ENCODE measurements at regions not wholly inside any gene's neighbourhood (a gene's known extent, or its start where the extent isn't known, plus 50 kb on each side); places are given as distances from the start of the nearest gene placed in this dataset.

DNA sequence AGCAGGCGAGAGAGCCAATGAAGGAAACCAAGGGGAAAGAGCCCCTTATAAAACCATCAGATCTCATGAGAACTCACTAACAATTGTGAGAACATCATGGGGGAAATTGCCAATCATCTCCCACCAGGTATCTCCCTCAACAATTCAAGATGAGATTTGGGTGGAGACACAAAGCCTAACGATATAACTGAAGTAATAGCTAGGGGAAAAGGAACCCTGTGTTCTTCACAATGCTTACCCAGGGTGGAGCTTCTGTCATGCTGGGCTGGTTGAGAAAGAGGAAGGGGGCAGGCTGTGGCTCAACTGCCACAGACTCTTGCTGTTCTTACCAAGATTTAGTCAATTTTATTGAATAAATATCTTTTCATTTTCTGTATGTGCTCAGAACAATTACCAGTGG is 392.1 kb upstream of the HS6ST1 start:
- no peak for DNase-seq

- DNase-seq: no peak
Observed at GRCh38 chr2:128714285-128714684, 395.6 kb upstream of the HS6ST1 start.

DNA sequence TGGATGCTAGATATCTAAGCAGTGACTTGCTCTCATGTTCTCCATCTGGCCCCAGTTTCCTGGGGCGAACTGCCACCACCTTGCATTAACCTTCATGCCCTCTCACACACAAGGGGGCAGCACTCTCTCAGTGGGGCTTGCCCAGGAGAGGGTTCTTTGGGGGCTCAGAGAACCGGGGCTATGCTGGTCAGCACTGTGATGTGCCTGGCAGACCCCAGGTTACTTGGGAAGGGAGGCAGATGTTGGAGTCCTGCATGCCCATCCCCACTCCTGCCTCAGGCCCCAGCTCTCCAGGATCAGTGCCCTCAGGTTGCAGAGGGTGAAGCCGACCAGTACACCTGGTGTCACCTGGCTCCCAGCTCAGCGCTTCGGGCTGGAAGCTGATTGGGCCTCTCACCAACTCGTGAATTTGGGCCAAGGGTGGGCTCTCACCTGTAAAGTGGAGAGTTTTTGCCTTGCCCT is 396.2 kb upstream of the HS6ST1 start:
- no peak for DNase-seq

DNA sequence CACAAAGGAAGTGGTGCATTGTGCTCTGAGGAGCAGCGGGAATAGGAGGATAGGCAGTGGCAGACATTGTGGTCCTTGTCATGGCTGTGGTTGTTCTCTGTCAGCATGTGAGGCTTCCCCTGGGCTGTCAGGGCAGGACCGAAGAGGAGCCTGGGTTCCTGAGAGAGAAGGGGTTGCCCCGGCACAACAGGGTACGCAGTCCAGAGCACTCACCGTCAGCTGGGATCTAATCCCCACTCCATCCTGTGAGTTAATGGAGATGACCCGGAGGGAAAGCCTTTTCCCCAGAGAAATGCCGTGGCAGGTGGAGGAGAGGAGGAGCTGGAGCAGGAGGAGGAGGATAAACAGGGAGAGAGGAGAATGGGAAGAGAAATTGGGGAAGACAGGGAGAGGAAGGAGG is 396.7 kb upstream of the HS6ST1 start:
- no peak for DNase-seq

GRCh38 chr2:128716299-128716721 is 397.6 kb upstream of the HS6ST1 start:
- DNase-seq: no peak

- no peak for DNase-seq
Observed at GRCh38 chr2:128717758-128718710, 399.4 kb upstream of the HS6ST1 start.

GRCh38 chr2:128720080-128721022 is 401.7 kb upstream of the HS6ST1 start:
- DNase-seq: no peak

DNA sequence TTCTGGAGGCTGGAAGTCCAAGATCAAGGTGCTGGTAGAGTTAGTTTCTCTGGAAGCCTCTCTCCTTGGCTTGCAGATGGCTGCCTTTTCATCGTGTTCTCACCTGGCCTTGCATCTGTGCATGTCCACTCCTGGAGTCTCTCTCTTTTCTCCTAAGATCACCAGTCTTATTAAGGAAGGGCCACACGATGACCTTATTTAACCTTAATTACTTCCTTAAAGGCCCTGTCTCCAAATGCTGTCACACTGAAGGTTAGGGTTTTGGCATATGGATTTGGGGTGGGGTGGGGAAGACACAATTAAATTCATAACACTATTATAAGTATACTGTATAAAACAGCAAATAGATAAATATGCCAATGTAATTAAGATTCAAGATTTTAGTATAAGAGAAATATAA is 402.4 kb upstream of the HS6ST1 start:
- DNase-seq: no peak

DNA sequence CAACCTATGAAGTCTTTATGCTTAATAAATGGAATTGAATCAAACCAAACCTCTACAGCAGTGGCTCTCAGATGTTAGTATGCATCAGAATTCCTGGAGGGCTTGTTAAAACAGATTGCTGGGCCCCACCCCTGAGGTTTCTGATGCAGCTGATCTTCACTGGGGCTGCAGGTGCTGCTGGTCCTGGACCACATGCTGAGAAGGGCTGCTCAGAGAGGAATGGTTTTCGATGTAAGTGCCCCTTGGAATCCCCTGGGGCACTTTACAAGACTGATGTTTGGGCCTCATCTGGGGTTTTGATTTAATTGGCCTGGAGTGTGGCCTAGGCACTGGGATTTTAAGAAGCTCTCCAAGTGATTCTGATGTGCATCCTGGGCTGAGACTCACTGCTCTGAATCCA is 403.8 kb upstream of the HS6ST1 start:
- no peak for DNase-seq

- no peak for DNase-seq
Observed at GRCh38 chr2:128724547-128724946, 405.9 kb upstream of the HS6ST1 start.

DNA sequence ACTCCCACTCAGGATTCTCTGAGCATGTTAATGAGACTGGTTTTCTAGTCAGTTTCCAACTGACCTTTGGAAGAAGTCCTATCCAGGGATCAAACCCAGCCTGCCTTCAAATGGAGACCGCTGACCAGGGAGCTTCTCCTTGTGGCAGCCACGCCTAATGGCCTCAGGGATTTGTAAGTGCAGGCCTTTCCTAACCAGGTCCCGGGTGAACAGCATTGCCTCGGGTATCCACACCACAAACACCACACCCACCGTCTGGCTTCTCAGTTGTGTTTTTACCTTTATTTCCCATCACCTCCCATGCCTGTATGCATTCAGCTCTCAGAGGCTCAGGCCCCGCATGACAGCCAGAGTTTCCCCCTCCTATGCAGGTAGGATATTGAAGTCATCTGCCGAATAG is 406.3 kb upstream of the HS6ST1 start:
- DNase-seq: no peak

DNA sequence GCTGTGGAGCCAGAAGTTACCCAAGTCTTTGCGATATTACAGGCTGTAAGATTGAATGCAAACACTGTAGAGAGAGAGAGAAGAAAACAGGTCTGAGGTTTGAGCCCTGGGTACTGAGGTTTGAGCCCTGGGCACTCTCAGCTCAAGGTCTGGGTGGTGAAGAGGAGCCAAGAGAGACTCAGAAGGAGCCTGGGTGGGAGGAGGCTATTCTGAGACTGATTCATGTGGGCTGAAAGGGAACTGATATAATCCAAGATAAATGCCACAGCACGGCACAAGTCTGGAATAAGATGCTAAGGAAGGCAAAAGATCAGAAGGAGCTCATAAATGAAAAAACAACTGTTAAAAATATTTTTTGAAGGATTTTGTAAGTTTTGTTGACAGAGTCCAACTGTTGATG is 407.6 kb upstream of the HS6ST1 start:
- no peak for DNase-seq

DNA sequence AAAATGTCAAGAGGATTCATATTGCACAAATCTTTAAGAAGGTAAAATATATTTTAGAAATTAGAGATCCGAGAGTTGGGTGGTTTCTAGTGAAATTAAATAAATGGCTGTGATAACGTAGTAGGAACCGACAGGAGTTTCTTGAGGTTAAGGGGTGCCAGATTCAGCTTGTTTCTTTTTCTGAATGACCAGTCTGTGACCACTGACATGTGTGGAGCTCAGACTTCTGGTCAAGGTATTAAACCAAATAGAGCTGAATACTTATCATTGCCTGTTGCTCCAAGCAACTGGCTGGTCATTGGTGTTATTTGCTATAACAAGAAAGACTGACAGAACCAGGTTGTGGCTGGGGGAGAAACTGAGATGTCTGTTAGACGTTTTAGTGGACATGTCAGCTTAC is 408.2 kb upstream of the HS6ST1 start:
- DNase-seq: no peak

- DNase-seq: no peak
Observed at GRCh38 chr2:128727404-128727803, 408.7 kb upstream of the HS6ST1 start.

- no peak for DNase-seq
Observed at GRCh38 chr2:128727914-128728313, 409.2 kb upstream of the HS6ST1 start.

DNA sequence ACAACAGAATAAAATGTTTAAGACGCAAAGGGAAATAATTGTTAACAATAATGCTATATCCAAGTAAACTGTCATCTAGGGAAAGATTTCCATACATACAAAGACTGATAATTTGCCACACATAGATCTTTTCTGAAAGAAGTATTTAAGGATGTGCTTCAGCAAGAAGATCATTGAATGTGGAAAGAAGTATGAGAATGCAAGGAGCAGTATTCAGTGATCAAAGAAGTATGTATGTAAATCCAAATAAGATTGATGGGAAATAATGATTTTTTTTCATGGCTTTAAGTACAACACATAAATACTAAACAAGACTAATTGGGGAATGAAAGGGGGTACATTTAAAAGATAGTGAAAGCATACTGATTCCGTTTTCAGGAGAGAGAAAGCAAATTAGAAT is 410.4 kb upstream of the HS6ST1 start:
- no peak for DNase-seq

- no peak for DNase-seq
Observed at GRCh38 chr2:128731994-128732650, 413.5 kb upstream of the HS6ST1 start.

DNA sequence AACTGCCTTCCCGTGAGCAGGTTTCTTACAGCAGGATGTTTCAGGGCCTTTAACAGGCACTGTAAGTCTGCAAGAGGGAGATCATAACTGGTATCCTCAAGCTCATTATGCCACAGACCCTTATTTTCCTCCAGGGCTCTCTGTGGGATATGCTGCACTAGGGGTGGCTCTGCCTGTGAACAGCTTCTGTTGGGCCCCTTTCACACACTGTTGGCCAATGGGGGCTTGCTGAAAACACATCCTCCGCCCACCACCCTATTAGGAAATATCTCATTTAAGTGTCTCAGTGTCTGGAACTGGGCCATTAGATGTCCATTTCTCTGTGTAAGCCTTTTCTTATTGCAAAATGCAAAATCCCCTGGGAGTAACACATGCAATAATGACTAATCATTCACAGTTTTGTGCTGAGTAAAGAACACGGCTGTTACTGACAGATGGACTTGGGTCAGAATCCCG is 414.3 kb upstream of the HS6ST1 start:
- no peak for DNase-seq

DNA sequence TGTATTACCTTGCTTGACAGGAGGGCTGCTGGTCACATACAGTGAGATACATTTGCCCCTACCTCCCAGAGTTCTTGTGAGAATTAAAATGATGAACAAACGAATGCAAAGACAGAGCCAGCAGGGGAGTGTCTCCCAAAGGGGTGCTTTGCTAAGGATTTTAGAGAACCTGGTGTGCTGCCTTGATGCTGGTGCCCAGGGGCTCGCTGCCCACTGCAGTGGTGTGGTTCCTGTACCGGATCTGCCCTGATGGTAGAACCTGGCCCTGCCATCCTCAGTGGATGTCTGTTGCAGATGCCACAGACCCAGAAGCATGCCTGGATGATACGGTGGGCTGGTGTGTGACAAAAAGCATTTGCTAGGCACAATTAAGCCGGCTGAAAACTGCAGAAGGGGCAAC is 414.8 kb upstream of the HS6ST1 start:
- no peak for DNase-seq

DNA sequence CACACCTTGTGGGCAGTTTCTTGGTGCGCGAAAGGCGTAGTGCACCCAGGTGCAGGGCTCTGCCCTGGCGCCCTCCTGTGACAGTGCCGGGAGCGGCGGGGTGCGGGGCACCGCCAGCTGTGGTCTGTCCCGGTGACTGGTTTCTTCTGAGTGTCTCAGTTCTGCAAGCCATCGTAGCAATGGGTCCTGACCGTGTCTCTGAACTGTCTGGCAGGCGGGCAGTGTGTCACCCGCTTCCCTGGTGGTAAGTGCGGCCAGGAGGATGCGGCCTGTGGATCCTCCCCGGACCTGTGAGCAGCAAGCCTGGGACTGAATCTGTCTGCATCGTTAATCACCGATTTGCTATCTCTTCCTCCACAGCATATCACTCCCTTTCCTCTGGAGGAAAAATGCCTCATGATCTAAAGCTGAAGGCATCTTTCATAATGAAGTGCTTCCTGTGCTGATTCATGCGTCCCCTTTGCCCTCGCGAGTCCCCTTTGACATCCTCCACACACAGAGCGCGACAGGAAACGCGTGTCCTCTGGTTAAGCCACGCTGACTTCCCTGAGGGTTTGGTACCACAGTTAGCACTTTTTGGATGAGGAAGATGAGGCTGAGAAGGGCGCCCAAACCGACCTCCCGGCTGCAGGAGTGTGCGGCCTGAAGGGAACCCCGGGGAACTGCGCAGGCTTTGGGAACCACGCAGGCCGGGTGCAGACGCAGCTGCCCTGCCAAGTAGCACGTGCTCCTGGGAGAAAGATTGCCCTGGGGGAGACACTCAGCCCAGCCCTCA is 416.0 kb upstream of the HS6ST1 start:
- DNase-seq: no peak

- DNase-seq: no peak
Observed at GRCh38 chr2:128735296-128735960, 416.8 kb upstream of the HS6ST1 start.

Data from CD4-positive, alpha-beta T cell treated with Interleukin-17A for 4 hours (primary cell).